RWPE1 (cell line): ENCODE measurements at regions not wholly inside any gene's neighbourhood (a gene's known extent, or its start where the extent isn't known, plus 50 kb on each side); places are given as distances from the start of the nearest gene placed in this dataset.

Experiments used
- CTCF ChIA-PET: fragments of 350-600 bp; sonication (Branson Sonifier 250); formaldehyde crosslinking; extraction: SDS; loops from one replicate; lab custom pipeline; 2021; lab: Yijun Ruan, JAX
- POLR2A ChIA-PET: fragments of 400-600 bp; formaldehyde crosslinking; extraction: SDS; loops from one replicate; lab custom pipeline; 2020; ENCODE audit warnings: antibody characterized with exemption; ENCODE audit not compliant: low non-redundant PET; lab: Yijun Ruan, JAX
- DNase-seq: peaks from one replicate; pipeline ENCODE4 v3.0.0; 2012; ENCODE audit warnings: low spot score
- H3K27ac ChIP-seq: fragments of 450-650 bp; 2 replicates; pipeline ENCODE4 v1.5.1; 2017
- CTCF ChIP-seq: fragments of 450-650 bp; conservative IDR thresholded peaks from 2 replicates; pipeline ENCODE4 v1.5.1; 2017; ENCODE audit warnings: low read depth, mild to moderate bottlenecking

GRCh38 chr1:182246783-182247182 is 144.8 kb downstream of the GLUL start:
- DNase-seq, result no peak
- CTCF ChIA-PET, result no interaction called here
- H3K27ac ChIP-seq, result no peak overlapping the region
- POLR2A ChIA-PET, result no interaction called here
- TF ChIP-seq CTCF, result no peak

GRCh38 chr1:182245040-182245439 is 146.6 kb downstream of the GLUL start:
- no peak for DNase-seq
- ChIA-PET POLR2A (no interaction called here), CTCF (no interaction called here)
- no peak for TF ChIP-seq CTCF
- no peak overlapping the region for H3K27ac ChIP-seq

DNA sequence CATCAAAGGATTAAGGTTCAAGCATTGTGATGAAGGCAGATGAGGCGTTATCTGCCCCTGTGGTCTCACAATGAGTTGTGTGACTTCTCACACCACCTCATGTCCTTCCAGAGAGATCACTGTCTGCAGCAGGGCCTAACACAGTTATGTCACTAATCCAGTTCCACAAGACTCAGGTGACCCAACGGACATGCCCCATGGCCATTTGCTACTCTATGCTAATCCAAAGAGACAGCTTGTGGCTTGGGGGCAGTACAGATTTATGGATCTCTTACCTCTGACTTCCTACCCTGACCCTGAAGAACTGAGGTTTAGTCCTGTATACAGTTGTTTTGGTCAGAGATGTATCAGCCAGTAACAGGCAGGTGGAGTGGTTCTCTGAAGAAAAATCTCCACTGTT is 147.1 kb downstream of the GLUL start:
- POLR2A ChIA-PET, result no interaction called here
- CTCF ChIA-PET, result no interaction called here

GRCh38 chr1:182242641-182243040 is 148.9 kb downstream of the GLUL start:
- ChIA-PET POLR2A (no interaction called here), CTCF (no interaction called here)
- no peak overlapping the region for H3K27ac ChIP-seq
- TF ChIP-seq CTCF, result no peak
- no peak for DNase-seq

More for the DNA sequence above, 147.1 kb downstream of the GLUL start:
- no peak for DNase-seq
- no peak overlapping the region for H3K27ac ChIP-seq
- TF ChIP-seq CTCF, result no peak

DNA sequence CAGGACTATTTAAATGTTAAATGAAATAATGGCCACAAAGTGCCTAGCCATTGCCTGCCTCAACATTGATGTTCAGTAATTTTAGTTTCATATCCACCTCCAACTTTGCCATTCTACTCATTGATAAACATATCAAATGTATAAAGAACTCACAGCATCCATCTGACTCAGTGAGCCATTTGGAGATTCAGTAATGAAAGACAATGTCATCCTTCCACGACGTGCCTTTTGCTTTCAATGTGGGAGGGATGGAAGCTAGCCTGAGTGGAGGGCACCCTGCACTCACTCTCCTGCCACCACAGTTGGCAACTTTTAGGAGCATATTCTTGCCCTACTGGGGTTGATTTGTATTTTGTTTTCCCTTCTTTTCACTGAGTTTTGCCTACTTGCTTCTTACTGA is 151.5 kb downstream of the GLUL start:
- no peak for TF ChIP-seq CTCF
- DNase-seq, result no peak
- ChIA-PET POLR2A (no interaction called here), CTCF (no interaction called here)
- no peak overlapping the region for H3K27ac ChIP-seq

DNA sequence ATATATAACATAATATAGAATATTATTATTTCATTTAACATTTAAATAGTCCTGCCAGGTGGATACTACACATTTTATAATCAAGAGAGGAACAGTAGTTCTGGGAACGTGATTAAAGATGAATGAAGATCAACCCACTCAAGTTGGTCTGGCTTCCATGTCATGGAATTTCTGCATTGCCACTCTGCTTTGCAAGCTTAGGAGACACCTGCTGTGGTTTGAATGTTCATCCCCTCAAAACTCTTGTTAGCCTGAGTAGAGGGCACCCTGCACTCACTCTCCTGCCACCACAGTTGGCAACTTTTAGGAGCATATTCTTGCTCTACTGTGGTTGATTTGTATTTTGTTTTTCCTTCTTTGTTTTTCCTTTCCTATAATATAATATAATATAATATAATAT is 153.2 kb downstream of the GLUL start:
- TF ChIP-seq CTCF, result no peak
- H3K27ac ChIP-seq, result no peak overlapping the region
- CTCF ChIA-PET, result no interaction called here
- DNase-seq, result no peak
- POLR2A ChIA-PET, result no interaction called here

DNA sequence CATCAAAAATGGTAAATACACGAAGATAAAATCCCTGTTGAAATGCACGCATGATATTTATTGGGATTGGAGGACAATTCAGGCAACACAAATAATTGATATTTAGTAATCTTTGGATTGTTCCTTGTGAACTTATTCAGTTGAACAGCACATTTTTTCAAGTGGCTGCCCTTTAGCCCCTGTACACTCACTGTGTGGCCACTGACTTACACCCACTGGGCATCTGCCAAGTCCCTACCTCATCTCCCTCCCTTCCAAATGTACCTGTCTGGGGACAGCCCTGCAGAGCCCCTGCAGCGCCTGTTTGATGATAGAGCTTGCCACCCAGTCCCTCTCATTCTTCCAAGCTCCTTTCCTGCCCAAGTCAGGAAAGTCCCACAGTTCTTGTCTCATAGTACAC is 154.3 kb downstream of the GLUL start:
- no peak for TF ChIP-seq CTCF
- ChIA-PET CTCF (no interaction called here), POLR2A (no interaction called here)
- H3K27ac ChIP-seq, result no peak overlapping the region
- DNase-seq, result no peak
